Heart left ventricle (tissue), 13 donors: ENCODE measurements at regions not wholly inside any gene's neighbourhood (a gene's known extent, or its start where the extent isn't known, plus 50 kb on each side); places are given as distances from the start of the nearest gene placed in this dataset.

Source experiments
- CTCF ChIP-seq, 12 donors: fragments of 200-600 bp; sonication (generic) in 4 of 12; IDR thresholded peaks; one replicate each; pipeline versions ENCODE4 v1.5.0 to v1.8.0; 2018 to 2022; ENCODE audit warnings: antibody characterized with exemption in 12 of 12, mild to moderate bottlenecking in 5 of 12
- POLR2A ChIP-seq, 2 donors: fragments of 450-650 bp; IDR thresholded peaks; one replicate each; pipeline ENCODE4 v1.6.1; 2017; ENCODE audit warnings: antibody characterized with exemption in 2 of 2, mild to moderate bottlenecking in 2 of 2, moderate library complexity in 2 of 2
- donor health status: ischemic (EF 13 %, LVEDD 7.1; RV severe dilation, severe dysfunction).
- donor health status: DM: no; HTN: yes; CAD: no.
- donor health status: DM: no; HTN: no; CAD: no.
- donor health status: ischemic (EF 25% LVEDD 6.9; RV normal size, moderate dysfunction).
- donor health status: ischemic (EF 25% LVEDD 5.7; RV mildly dilated, moderate dysfunction).
- donor health status: ischemic (EF 35%, LVEDD 5.7; RV mildly dilated, moderate dysfunction).
- donor health status: nonischemic (EF 11% LVEDD 7.7; RV severe dilation, severe dysfunction).
- donor health status: DM: yes; HTN: yes; CAD: no.
- donor health status: PGD.
- donor health status: ischemic (EF 29% LVEDD 5.4; RV normal size, mild dysfunction).
- donor health status: nonischemic (EF 23%, LVEDD 6.1; RV moderate dilation, normal function).

GRCh38 chr7:116433246-116433645 is 66.3 kb upstream of the CAV2 start:
- TF ChIP-seq POLR2A (IDR thresholded peaks at IDR 0.05) (no peak), CTCF (IDR thresholded peaks at IDR 0.05) (no peak)
